ENCODE measurements at regions not wholly inside any gene's neighbourhood (a gene's known extent, or its start where the extent isn't known, plus 50 kb on each side); places are given as distances from the start of the nearest gene placed in this dataset.
A peak's percentile ranks its signal among the peaks of the same experiment; 100 is the strongest.

- DNase-seq = peak in 1 of 2 donors; percentile 25
Observed at GRCh38 chr3:56894881-56895431, 93.2 kb upstream of the ARHGEF3 start.

- no peak for DNase-seq
Observed at GRCh38 chr3:56890448-56891091, 88.8 kb upstream of the ARHGEF3 start.

GRCh38 chr3:56889131-56889530, 87.4 kb upstream of the ARHGEF3 start:
- no peak for DNase-seq

- no peak for DNase-seq
Observed at GRCh38 chr3:56887402-56888025, 85.8 kb upstream of the ARHGEF3 start.

GRCh38 chr3:56886314-56886713, 84.6 kb upstream of the ARHGEF3 start:
- no peak for DNase-seq

- no peak for DNase-seq
Observed at GRCh38 chr3:56885879-56886278, 84.1 kb upstream of the ARHGEF3 start.

GRCh38 chr3:56885453-56885852, 83.7 kb upstream of the ARHGEF3 start:
- no peak for DNase-seq

- DNase-seq = no peak
Observed at GRCh38 chr3:56884387-56884786, 82.6 kb upstream of the ARHGEF3 start.

- DNase-seq = no peak
Observed at GRCh38 chr3:56883828-56884227, 82.1 kb upstream of the ARHGEF3 start.

- no peak for DNase-seq
Observed at GRCh38 chr3:56882896-56883295, 81.1 kb upstream of the ARHGEF3 start.

GRCh38 chr3:56881841-56882240, 80.1 kb upstream of the ARHGEF3 start:
- no peak for DNase-seq

GRCh38 chr3:56880720-56881575, 79.2 kb upstream of the ARHGEF3 start:
- DNase-seq = no peak

- peak; percentile 85 to 88 for DNase-seq
Observed at GRCh38 chr3:56879436-56880215, 77.9 kb upstream of the ARHGEF3 start.

GRCh38 chr3:56878074-56878473, 76.3 kb upstream of the ARHGEF3 start:
- peak; percentile 70 to 92 for DNase-seq

GRCh38 chr3:56876916-56877315, 75.2 kb upstream of the ARHGEF3 start:
- no peak for DNase-seq

- DNase-seq = no peak
Observed at GRCh38 chr3:56874269-56874668, 72.5 kb upstream of the ARHGEF3 start.

GRCh38 chr3:56870436-56870835, 68.7 kb upstream of the ARHGEF3 start:
- no peak for DNase-seq

- DNase-seq = no peak
Observed at GRCh38 chr3:56869157-56869889, 67.6 kb upstream of the ARHGEF3 start.

GRCh38 chr3:56868706-56869105, 67.0 kb upstream of the ARHGEF3 start:
- DNase-seq = no peak

- peak; percentile 42 to 54 for DNase-seq
Observed at GRCh38 chr3:56867671-56868070, 65.9 kb upstream of the ARHGEF3 start.

- no peak for DNase-seq
Observed at GRCh38 chr3:56864918-56865524, 63.3 kb upstream of the ARHGEF3 start.
